HG02852 (cell line): ENCODE measurements at regions not wholly inside any gene's neighbourhood (a gene's known extent, or its start where the extent isn't known, plus 50 kb on each side); places are given as distances from the start of the nearest gene placed in this dataset.

ENCODE experiments used
- ATAC-seq: cut with Tn5 transposase; IDR thresholded peaks from one replicate; pipeline ENCODE4 v1.9.1; 2021; ENCODE audit warnings: mild to moderate bottlenecking, moderate library complexity; ENCODE audit not compliant: unreplicated experiment

DNA sequence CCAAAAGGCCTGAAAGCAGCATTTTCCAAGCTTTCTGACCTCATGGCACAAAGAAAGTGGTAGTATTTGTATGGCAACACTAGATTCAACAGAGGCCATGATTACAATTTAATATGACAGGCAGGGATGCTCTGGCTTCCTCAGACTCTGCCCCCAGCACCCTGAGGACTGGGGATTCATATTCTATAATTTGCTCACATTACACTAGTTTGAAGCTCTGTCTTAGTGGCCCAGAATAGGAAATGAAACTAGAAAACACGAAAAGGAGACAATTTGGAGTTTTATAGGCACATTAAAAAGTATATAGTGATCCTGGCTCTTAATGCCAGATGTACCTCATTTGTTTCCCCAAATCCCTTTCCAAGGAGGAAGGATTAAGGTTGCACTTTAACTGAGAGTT, 173.0 kb upstream of the STK17B start:
- ATAC-seq = no peak

DNA sequence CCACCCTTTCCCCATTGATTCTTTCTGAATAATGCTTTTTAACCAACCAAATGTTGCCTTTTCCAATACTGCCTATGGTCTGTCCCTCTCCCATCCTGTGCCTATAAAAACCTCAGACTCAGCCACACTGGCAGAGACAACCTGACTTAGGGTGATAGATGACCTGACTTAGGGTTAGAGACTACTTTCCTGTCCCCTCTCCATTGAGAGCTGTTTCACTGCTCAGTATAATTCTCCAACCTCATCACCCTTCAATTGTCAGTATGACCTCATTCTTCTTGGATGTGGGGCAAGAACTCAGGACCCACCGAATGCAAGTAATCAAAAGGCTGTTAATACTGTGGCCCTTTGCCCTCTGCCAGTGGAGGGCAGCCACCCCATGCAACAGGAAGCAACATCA, 182.3 kb upstream of the STK17B start:
- no peak for ATAC-seq

DNA sequence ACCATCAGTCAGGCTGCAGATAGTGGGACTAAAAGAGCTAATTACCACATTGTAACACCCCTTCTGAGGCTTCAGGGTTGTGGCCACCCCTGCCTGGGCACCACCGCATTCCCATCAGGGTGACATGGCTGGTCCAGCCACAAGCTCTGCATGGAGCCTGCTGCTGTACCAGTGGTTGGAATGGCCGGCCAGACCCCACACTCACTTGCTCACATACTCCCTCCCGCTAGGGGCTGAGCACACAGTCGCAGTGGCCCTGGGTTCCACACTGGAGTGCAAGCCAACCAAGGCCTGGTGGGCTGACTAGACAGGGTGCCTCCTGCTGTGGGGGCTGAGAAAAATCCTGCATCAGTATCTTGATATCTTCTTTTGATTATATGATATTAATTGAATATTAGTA, 182.8 kb upstream of the STK17B start:
- ATAC-seq = no peak

DNA sequence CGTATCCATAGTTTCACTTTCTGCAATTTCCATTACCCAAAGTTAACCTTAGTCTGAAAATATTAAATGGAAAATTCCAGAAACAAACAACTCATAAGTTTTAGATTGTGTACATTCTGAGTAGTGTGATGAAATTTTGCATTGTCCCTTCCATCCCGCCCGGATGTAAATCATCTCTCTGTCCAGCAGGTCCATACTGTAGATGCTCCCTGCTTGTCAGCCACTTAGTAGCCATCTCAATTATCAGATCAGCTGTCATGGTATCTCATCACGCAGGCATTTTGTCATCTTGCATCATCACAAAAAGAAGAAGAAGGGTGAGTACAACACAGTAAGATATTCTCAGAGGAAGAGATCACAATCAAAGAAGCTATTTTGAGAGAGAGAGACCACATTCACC, 185.0 kb upstream of the STK17B start:
- no peak for ATAC-seq

DNA sequence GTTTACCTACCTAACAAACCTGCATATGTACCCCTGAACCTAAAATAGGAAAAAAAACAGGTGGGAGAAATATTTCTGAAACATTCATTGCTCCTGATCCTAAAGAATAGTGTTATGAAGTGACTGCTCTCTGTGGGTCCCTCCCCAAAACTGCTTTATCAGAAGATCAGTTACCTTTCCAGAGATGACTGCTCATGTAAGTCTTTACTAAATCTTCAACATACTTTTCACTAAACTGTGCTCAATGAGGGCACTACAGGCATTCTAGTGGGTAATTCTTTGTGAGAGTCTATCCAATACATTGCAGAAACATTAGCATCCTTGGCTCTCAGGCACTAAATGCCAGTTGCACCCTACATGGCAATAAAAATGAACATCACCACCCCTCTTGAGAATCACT, 189.3 kb upstream of the STK17B start:
- ATAC-seq = no peak

DNA sequence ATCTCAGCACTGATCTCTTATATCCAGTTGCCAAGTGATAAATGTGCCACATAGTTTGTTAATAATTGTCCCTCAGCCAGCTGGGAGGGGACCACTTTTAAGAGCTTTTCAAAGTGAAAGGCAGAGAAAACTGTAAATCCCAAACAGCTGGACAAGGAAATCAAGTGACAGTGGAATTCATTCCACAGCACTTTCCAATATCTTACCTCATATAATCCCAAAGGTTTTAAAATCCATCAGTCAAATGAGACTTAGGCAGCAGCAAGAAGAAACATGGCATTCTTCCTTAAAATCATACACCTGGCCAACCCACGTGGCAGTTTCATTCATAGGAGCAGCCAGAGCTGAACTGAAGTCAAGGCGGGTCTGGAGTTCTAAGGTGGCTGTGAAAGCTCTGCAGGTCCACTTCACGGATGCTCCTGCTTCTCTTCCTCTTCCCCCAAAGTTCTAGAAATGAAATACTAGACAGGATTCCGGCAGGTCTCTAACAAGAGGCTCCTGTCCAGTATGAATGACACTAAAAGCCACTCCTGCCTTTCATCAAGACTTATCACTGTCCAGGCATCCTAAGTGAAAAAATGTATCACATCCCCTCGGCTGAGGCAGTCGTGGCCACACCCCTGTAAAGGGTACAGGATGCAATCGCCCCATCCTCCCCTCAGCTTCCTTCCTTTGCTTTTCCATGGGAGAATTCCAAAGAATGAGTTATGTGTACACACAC, 190.4 kb upstream of the STK17B start:
- no peak for ATAC-seq

DNA sequence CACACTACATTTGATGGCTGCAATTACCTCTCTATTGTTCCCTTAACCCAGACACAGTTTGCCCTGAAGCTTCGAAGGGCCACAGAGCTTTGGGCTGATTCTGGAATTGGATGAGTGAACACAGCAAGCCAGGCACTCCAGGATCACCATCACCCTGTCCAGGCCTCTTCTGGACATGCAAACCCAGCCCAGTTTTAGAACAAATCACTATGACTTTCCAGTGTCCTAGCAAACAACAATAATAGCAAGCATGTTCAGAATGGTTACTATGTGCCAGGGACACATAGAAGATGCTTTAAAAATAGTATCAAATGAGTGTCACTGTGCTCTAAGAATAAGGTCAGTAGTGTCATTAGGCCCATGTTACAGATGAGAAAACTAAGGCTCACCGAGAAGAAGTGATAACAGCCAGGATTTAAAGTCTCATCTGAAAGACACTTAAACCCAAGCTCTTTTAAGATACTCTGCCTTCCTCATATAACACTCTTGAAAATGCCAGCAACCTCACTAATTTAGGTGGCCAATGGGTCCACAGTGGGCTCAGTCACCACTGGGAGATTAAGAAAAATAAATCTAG, 191.7 kb upstream of the STK17B start:
- ATAC-seq = no peak

DNA sequence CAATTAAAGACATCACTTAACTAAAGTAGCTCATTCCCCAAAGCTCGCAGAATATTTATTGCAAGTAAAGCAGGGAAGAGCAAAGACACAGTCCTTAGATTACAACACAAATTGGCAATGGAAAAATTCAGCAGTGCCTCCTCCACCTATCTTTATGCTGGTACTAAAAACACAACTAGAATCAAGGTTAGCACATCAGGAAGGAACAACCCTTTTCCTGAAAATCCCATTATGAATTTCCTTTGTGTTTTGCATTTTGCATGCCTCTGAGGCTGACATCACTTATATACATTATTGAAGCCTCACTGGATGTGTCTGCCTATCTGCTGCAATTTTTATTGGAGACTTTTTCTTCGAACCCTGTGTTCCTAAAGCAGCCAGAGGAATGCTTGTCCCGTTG, 193.8 kb upstream of the STK17B start:
- ATAC-seq = no peak

DNA sequence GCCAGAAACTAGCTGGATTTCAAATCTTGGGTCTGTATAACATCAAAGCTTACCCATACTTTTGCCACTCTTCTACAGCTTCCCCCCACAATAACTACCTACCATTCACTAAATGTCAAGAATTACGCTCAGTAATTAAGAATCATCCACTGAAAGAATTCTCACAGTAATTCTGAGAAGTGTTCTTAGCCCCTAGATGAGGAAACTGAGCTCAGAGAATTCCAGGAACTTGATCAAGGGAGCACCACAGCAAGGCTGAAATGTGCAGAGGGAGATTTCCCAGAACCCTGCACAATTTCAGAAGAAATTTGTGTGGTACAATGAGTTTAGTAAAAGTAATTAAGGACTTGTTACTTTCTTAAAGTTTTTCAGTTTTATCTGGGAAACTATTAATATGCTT, 194.5 kb upstream of the STK17B start:
- no peak for ATAC-seq

DNA sequence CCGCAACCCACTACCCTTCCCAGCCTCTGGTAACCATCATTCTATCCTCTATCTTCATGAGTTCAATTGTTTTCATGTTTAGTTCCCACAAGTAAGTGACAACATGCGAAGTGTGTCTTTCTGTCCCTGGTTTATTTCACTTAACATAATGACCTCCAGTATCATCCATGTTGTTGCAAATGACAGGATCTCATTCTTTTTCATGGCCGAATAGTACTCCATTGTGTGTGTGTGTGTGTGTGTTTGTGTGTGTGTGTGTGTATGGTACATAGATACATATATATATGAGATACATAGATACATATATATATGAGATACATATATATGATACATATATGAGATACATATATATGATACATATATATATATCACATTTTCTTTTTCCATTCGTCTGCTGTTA, 196.3 kb upstream of the STK17B start:
- no peak for ATAC-seq

DNA sequence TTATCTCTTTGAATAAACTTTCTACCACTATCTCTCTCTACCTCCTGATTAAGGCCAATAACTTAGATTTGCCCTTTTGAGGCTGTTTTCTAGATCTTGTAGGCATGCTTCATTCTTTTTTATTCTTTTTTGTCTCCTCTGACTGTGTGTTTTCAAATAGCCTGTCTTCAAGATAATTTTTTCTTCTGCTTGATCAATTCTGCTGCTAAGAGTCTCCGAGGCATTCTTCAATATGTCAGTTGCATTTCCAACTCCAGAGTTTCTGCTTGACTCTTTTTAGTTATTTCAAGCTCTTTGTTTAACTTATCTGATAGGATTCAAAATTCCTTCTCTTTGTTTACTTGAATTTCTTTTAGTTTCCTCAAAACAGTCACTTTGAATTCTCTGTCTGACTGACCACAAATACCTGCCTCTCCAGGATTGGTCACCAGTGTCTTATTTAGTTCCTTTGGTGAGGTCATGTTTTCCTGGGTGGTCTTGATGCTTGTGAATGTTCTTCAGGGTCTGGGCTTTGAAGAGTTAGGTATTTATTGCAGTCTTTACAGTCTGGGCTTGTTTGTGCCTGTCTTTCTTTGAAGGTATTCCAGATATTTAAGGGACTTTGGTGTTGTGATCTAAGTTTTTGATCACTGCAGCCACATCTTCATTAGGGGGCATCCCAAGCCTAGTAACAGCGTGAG, 197.3 kb upstream of the STK17B start:
- ATAC-seq = no peak

DNA sequence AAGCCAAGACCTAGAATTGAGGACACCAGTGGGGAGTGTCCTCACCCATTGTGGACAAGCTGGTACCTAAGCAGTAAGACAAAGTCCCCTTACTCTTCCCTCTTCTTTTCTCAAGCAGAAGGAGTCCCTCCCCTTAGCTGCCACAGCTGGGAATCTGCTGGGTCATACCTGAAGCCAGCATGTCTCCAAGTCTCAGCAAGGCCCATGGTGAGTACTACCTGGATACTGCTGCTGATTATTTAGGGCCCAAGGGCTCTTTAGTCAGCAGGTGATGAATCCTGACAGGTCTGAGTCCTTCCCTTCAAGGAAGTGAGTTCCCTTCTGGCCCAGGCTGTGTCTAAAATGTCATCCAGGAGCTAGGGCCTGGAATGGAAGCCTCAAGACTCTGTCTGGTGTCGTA, 198.6 kb upstream of the STK17B start:
- ATAC-seq = no peak

DNA sequence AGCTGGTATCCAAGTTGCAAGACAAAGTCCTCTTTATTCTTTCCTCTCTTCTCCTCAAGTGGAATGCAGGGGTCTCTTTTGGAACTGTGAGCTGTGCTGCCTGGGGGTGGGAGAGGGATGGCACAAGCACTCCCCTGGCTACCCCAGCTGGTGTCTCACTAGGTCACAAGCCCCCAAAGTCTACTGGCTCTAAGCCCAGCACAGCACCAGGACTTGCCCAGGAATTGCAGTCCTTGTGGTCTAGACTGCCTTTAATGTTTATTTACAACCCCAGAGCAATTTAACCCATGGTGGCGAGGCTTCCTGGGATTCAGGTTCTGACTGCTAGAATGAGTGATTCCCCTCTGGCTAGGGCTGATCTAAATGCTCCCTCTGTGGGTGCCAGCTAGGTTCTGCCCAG, 199.0 kb upstream of the STK17B start:
- ATAC-seq = no peak

DNA sequence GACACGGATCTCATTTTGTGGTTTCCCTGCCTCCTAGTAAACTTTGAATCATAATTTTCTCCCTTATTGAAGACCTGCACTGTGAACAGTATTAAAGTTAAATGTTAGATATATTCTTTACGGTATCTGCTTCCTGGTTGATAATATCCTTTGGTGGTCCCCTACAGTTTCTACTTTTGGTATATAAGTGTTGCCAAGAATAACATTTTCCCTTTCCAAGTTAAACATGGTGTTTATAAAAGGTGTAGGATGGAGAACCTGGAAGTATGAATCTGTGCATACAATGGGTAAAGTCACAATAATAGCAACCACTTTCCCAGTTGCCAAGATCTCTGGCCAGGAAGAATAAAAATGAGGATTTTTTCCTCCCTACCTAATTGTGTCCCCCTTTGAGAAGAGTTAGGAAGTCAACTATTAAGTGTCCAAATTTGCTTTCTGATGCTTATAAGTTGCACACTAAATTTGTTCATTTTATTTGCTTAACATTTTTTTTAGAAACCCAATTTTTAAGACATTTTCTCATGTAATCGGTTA, 201.0 kb upstream of the STK17B start:
- no peak for ATAC-seq

DNA sequence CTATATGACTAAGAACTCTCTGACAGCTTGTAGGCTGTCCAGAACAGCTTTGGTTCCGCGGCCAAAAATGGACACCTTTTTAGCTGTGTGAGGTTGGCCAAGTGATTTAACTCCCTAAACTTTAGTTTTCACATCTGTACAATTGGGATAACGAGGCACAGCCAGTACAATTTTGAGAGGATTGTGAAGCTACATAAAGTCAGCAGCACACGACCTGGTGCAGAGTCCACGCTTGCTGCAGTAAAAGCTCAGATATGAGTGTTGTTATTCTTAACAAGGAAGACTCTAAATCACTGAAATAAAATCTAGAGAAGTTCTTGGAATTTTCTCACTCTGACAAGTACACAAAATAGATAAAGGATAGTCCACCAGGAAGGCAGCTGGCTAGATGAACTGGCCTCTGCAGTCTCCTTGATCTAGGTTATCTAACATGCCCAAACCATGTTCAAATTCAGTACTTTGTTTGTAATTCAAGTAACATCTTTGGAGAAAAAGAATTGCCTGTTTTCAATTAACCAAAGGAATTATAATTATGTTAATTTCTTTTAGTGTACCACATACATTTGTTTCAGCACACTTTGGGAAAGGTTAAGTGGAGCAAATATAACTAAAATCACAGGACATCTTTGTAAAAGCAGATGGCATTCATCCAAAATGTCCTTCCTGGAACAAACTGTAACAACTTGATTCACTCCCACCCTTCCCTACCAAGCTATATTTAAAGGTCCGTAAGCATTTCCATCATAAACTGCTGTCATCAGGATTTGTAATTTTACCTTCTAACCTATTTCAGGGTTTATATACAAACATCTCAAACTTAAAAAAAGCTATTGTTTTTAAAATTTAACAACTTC, 201.7 kb upstream of the STK17B start:
- no peak for ATAC-seq

DNA sequence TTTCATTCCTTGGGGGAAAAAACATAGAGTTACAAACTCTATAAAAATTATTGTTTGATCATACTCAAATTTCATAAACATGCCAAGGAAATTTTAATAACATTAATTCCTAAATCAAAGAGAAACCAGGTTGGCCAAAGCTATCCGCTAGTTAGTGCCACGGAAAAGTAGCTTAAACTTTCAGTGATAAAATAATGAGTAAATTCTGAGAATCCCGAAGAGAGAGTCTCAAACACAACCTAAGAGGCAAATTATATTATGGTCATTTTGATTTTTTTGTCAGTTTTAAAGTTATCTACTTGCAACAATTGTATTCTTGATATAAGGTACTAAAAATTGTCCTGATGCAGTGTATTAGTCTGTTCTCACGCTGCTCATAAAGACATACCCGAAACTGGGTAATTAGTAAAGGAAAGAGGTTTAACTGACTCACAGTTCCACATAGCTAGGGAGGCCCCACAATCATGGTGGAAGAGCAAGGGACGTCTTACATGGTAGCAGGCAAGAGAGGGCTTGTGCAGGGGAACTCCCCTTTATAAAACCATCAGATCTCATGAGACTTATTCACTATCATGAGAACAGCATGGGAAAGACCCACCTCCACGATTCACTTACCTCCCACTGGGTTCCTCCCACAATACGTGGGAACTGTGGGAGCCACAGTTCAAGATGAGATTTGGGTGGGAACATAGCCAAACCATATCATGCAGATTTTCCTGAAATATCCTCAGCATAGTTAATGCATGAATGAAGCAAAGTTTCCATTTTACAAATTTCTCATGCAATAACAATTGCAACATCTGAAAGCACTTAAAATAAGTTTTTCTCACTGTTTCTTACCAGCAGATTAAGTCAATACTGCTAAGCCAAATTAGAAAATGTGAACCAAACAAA, 205.9 kb upstream of the STK17B start:
- peak; percentile 67 for ATAC-seq

DNA sequence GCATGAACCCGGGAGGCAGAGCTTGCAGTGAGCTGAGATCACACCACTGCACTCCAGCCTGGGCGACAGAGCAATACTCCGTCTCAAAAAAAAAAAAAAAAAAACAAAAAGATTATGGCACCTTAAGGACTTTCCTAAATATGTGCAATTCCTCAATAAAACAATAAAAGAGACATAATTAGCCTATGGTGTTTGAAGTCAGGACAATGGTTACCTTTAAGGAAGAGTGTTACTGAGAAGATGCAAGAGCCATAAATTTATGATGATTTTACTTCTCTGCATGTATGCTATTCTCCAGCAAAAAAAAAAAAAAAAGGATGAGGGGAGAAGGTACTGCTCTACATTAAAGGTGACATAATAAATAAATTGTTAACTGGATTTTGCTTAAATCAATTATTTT, 208.2 kb upstream of the STK17B start:
- no peak for ATAC-seq

DNA sequence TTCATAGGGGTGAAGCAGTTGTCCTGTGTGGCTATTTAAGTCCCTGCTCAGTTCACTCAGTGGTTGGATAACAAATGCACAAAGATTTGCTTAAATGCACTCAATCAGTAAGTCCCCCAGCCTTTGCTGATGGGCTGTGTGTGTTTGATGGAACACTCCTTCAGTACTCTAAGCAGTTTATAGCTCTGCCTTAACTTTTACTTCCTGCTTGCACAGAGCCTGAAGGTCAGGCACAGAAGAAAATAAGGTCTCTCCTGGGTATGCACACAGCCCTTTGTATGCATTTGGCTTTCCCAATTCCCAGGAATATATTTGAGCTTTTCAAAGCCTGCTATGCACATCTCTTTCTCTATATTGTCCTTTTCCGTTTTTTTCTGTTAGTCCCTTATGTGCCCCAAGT, 208.7 kb upstream of the STK17B start:
- no peak for ATAC-seq

DNA sequence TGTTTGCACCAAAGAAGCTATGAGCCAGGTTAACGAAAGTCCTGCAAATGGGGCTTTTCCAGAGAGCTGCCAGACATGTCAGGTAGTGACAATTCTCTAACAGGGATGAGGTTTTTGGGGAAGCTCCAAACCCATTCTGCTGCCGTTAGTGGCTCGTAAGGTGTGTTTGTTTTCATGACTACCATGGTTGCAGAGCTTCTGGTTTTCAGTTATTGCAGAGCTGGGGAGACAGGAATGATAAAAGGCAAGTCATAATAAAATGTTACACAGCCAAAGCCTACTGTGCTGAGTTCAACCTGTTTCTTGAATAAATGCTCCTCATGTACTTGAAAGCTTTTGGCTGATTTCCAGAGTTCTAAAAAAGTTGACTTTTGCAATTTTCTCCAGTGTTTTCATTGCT, 209.2 kb upstream of the STK17B start:
- ATAC-seq = no peak

DNA sequence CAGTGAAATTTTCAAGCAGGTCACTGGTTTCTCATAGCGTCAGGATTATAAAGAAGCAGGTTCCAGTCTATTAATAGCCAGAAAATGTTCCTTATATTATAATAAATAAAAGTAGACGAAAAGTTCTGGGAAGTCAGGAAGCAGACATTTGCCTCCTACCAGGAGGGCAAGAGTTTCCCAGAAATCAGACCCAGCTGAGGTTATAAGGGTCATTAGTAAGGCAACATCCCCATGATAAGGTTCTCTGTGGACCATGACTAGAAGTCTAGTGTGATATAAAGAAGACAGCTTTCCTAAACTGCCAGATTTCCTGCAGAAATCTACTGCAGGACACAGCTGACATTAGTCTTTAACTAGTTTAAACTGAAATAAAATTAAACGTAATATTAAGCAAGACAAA, 210.1 kb upstream of the STK17B start:
- no peak for ATAC-seq
